GM18909 (cell line): ENCODE measurements at regions not wholly inside any gene's neighbourhood (a gene's known extent, or its start where the extent isn't known, plus 50 kb on each side); places are given as distances from the start of the nearest gene placed in this dataset.
"Not testable (repeated sequence)": the region's sequence is repeated elsewhere in the genome, so short reads cannot be mapped to it uniquely, and the experiment has no call there.

Experiments
- ATAC-seq: cut with Tn5 transposase; IDR thresholded peaks from one replicate; pipeline ENCODE4 v1.9.1; 2021; ENCODE audit warnings: mild to moderate bottlenecking; ENCODE audit not compliant: unreplicated experiment, poor library complexity

DNA sequence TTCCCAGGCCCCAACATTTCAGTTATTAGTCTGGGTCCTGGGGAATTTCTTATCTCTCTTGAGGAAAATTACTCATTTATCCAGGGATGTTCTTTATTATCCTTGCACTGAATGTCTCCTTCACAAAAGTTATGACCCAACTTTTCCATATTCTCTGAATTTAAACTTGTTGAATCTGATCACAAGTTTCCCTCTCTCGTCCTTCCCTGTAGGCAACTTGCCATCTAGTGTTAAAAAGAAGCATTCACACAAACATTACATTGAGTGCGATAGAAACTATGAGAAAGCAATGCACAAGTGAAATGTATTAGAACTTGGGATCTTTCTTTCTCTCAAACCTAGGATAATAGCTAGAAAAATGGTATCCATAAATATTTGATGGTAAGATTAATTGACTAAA, 608.4 kb downstream of the FSCB start:
- ATAC-seq: no peak

DNA sequence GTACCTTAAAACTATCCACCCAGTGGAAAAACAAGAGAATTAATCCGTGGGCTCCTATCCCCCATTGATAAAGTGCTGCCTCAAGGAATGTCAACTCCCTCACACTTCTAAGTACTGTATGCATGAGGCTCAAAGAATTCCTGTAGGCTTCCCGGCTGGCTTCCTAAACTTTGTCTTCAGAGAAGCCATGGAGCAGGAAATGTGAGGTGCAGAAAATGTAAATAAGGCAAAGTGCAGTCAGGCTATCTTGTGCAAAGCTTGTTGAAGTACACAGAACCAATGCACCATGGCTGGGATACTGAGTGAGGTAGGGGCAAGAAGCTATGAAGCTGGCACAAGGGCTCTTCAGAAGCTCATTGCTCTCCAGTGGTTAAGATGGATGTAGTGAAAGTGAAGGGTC, 611.0 kb downstream of the FSCB start:
- no peak for ATAC-seq

DNA sequence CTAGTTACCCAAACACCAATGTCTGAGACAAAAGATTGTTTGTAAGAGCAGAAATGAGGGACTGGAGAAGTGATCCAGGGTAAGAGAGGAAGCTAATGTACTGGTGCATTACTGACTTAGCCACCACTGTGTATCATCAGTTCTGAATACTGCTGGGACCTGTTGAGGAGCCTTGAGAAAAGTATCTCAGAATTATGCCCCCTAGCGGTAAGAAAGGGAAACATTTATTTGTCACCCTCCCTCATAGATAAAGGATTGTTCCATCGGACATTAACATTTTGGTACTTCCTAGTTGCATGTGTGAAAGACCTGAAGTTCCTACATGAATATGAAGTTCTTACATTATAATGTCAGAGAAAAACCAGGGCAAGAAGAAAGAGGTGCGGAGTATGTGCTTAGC, 612.5 kb downstream of the FSCB start:
- ATAC-seq: peak; percentile 72

DNA sequence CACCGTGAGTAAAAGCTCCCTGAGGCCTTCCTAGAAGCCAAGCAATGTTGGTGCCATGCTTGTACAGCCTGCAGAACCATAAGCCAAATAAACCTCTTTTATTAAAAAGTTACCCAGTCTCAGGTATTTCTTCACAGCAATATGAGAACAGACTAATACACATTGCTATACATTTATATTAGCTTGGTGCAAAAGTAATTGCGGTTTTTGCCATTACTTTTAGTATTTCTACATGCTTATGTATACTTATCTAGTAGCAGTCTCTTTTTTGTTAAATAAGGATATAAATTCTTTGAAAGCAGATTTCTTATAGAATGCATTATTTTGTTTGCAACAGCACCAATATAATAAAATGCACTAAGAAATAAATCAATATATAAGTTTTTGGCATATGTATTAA, 619.6 kb downstream of the FSCB start:
- ATAC-seq: no peak

DNA sequence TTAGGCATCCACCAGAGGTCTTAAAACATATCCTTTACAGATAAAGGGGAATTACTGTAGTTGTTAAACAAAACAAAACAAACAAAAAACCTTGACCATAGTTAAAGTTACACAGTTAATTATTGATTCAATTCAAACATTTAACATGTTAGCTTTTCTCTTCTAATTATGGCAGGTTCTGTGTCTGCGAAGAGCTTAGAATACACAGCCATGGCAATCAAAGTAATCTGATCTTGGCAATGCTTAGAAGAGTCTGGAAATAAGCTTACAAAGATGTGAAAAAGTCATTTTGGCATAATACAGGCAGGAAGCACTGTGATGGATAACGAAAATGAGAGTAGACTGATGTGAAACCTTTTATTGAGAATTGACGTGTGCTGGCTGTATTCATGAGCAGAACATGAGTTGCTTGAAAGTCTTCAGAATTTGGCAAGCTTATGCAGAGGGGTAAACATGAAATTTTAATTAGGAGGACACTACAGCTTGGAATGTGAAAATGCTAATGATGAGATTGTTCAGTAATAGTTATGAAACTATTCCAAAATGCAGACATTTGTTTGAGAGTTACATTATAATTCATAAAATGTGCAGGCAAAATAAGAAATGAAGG, 629.6 kb downstream of the FSCB start:
- peak; percentile 69 for ATAC-seq

DNA sequence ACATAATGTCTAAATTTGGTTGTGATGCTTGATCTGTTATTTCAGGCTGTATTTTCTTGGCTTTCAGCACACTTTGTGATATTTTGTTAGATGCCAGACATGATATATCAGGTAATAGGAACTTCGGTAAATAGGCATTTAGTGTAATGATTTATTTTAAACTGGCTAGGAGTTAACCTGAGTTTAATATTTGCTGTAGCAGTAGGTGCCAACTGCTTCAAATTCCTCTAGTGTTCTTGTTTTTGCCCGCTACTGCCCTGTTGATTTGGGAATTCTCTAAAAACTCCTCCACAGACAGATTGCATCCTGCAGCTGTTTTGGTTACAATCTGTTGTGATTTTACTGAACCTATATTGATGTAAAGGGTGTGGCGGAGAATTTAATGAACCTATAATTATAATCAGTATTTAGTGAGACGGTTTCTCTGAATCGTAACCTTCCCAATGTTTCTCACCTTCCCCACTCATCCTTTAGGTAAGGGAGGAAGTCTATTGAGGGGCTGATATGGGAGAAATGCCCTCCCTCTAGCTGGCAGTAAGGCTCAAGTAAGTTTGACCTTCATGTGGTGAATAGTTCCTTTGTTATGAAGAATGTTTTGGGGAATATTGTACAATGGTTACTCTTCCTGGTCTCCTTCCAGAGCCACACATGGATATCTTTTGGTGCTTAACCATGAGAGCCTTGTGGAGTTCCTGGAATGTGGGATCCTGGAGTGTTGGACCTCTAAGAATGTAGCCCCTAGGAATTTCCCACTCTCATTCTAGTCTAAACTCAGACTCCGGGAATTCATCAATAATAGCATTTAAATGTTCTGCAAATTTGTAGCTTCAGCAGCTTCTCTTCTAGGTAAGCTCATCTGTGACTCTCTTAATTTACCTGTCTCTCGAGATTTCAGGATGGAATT, 634.1 kb downstream of the FSCB start:
- no peak for ATAC-seq

DNA sequence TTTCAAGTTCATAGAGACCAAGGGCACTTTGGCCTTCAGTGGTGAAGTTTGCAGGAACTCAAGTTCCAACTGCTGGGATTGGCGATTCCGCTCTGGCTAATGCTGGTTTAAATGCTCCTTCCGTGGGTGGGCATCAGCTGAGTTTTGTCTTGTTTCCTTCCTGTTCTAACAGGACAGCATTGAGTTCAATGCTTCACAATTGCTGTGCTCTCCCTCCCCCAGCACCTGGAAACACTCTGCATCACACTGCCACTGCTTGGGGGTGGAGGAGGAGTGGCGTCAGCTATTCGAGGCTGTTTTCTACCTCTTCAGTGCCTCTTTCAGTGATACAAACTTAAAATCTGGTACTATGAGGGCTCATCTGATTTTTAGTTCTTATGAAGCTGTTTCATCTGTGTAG, 634.9 kb downstream of the FSCB start:
- ATAC-seq: no peak

DNA sequence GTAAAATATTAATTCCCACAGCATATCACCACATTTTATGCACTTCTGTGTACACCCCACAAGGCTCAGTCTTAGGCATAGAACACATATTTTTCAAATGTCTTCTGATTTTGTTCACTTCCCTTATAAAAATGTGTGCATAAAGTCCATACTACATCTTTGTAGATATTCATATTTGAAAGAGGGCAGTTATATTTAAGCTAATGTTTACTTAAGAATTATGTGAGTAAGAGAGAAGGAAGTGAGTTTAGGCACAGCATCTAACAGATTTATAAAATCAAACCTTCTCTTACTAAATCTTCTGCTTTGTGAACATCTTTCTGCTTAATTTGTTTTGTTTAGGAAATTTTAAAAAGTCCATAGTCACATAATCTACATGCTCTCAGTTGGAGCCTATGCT, 648.1 kb downstream of the FSCB start:
- ATAC-seq: no peak

DNA sequence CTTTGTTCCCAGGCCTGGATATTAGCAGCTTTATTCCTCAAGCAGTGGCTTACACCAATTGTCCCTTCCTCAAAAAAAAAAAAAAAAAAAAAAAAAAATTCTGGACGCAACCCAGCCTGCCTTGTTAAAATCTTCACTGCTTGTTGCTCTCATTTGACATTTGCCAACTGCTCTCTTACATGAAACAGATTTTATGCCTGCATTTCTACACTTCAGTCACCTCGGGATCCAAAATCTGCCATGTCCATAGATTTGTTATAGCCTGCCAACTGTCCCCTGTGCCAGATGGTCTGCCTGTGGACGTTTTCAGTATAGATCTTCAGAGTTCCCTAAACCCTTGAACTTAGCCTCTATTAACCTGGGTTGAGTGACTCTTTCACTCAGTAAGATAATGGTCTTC, 651.5 kb downstream of the FSCB start:
- no peak for ATAC-seq

DNA sequence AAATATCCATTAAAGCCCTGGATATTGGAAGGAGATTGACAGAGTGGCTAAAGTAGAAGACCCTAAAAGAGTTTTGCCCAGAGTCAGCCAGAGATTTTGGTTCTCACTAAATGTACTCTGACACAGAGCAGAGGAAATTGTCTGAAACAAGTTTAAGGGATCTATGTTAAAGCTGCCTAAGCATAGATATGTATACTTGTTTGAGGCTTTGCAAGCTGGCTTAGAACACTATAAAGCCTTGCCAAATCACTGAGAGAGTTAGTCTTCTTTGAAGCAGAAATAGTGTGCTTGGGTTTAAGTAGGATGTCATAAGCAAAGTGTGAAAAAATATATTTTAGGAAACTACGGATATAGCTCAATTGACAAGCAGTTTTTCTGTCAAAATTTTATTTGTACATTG, 653.5 kb downstream of the FSCB start:
- ATAC-seq: no peak

DNA sequence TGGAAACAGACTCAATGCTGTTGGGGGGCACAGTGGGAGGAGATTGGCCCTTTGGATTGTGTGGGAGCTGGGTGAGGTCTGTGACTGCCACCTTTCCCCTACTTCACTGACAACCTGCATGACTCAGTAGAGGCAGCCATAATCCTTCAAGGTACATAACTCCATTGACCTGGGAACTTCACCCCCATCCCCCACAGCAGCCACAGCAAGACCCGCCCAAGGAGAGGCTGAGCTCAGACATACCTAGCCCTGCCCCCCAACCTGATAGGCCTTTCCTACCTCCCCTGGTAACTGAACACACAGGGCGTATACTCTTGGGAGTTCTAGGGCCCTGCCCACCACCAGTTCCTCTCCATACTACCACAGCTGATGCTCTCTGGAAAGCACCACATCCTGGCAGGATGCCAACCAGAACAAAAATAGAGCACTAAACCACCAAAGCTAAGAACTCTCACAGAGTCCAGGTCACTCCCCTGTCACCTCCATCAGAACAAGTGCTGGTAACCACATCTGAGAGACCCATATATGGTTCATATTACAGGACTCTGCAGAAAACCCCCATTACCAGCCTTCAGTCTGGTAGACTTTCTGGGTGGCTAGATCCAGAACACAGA, 703.9 kb downstream of the FSCB start:
- no peak for ATAC-seq

DNA sequence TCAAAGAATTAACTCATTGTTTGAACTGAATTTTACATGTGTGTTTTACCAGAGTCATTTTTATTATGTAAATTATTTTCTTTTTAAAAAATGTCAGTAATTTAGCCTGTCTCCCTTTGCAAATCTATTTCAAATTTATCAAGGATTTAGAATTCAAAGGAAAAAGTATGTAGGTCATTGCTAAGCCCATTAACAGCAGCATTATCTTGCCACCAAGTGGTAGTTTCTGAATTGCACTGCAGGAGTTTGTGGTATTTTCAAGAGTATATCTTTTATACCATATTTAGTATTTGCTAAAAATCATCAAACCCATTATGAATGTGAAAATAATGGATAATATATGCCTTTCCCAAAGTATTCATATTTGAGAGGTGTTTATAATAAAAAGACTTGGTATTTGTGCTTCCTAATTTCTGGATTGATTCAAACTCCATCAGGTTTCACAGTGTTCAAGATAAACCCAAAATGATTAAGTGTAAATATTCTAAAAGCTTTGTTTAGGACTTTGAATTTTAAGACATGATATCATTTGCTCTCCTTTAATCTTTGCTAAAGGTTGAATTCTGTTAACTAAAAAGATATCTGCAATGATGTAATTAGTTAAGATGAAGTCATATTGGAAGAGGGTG, 711.4 kb downstream of the FSCB start:
- no peak for ATAC-seq

DNA sequence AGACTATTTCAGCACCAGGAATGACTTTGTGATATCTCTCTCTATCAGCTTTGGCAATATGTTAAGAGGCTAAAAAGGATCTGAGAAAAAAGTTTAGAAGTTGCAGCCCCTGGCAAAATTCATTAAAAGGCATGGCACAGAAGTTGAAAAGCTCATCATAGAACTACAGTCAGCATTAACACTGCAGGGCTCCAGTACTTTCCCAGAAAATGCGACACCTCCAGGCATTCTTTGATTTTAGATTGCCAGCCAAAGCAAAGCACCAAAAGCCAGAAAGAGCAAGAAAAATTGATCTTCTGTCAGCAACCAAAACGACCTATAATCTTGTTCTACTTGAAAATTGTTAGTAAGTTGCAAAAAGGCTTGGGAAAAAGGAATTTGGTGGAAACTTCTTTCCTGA, 713.5 kb downstream of the FSCB start:
- ATAC-seq: no peak

DNA sequence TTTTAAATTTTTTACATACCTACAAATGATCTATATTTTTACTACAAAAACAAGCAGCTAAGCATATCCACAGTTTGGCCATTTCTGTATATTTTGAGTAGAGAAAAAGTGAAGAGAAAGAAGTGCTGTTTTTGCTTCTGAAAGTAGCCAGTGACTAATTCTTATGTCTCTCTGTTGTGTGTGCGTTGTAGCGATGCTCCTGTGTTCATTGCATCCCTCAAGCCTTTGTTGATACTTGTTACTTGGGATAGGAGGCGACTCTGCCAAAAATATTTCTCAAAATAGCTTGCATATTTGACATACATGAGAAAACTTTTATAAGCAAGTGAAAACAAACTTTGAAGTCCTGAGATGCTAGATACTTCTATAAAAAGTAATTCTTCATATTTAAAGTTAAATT, 714.1 kb downstream of the FSCB start:
- ATAC-seq: no peak

DNA sequence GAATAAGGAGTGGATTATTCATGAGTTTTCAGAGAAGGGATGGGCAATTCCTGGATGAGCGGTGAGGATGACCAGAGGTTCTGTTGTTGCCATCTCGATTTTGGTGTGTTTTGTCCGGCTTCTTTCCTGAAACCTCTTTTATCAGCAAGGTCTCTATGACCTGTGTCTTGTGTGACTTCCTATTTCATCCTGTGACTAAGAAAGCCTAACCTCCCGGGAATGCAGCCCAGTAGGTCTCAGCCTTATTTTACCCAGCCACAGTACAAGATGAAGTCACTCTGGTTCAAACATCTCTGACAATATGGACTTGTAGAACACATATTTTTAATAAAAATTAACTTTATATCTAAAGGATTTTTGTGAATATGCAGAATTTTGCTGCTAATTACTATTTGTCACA, 716.4 kb downstream of the FSCB start:
- ATAC-seq: no peak

DNA sequence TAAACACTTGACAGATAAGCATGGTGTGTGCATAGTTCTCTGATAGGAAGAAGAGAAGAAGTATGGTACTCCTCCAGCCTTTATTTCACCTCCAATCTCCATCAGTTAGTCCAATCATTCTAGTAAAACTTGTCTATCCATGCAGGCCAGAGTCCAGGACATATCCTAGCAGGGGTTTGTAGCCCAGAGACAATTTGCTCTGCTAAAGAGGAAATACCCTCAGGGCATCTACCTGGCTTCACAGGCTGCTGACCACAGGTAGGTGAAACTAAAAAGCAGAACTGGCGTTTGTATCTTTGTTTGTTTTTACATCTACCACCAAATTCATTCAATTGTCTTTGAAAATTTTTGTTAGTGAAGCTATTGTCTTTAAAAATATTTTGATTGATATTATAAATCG, 717.6 kb downstream of the FSCB start:
- ATAC-seq: no peak

DNA sequence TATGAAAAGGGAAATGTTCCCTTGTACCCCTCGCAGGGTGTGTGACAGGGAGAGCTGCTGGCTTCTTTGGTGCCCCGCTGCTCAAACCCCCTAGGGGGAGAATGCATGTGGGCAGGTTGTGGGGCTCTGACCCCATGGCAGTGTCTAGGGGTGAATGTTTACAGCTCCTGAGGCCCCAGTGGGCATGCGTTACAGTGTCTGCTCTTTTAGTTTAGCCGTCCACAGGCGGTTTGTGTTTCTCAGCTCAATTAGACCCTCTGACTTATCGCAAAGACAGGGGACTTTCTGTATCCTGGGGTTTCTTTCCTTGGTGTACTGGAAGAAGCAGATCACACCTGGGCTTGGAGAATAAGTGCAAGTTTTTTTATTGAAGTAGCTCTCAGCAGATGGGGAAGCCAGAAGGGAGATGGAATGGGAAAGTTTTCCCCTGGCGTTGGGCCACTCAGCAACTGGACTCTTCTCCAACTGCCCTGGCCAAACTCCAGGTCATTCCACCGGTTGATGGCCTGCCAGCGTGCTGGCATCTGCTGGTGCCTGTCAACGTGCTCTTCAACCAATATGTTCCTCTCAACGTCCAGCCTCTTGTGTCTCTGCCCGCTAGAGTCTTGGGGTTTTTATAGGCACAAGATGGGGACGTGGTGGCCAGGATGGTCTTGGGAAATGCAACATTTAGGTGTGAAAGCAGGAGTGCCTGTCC, 720.9 kb downstream of the FSCB start:
- no peak for ATAC-seq

DNA sequence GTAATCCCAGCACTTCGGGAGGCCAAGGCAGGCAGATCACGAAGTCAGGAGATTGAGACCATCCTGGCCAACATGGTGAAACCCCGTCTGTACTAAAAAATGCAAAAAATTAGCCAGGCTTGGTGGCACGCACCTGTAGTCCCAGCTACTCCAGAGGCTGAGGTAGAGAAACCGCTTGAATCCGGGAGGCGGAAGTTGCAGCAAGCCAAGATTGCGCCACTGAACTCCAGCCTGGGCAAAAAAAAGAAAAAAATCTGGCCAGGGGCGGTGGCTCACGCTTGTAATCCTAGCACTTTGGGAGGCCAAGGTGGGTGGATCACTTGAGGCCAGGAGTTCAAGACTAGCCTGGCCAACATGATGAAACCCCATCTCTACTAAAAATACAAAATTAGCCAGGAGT, 722.7 kb downstream of the FSCB start:
- ATAC-seq: not testable (repeated sequence)

DNA sequence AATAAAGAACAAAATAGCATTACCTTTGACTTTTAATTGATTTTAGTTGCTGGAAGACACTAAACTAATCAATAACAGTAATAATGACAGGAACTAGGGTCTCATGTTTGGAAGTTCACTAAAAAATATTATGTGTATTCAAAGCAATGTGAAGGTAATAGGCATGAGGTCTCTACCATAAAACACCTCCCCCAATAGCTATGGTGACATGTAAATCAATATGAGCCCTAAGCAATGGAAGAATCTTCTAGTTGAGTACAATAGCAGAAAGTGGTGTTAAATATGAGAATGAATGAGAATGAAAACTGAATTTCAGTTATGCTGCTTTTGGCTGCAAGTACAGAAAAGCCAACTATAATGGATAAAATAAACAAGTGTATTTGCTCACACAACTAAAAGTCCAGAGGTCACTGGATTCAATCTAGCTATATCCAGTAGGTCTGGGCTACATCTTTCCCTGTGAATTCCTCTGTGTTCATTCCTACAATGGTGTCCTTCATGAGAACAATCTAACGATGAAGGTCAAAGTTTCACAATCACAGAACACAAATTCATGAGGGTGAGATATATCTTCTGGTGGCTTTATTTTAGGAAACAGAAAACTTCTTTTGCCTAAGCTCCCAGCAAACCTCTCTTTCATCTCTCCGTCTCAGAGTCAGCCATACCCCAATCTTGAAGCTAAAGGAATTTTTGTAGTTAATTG, 728.0 kb downstream of the FSCB start:
- no peak for ATAC-seq

DNA sequence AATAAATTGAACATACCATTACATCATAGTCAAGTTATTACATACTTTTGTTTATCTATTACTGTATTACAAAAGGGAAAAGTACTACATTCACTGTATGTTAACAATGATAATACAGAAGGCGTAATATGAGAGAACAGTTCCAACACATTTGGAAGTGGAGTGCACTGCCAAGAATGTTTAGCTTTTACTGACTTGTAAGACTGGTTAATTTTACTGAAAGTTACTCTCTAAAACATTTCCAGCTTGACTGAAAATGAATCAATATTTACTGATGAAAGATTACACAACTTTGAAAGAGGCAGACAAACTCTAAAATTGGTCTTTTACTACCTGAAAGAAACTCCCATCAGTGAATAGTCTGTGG, 728.5 kb downstream of the FSCB start:
- ATAC-seq: no peak
